IPS-NIHi11 (cell line): ENCODE measurements at regions not wholly inside any gene's neighbourhood (a gene's known extent, or its start where the extent isn't known, plus 50 kb on each side); places are given as distances from the start of the nearest gene placed in this dataset.
A peak's percentile ranks its signal among the peaks of the same experiment; 100 is the strongest.

Experiments used
- DNase-seq: peaks from one replicate; pipeline ENCODE4 v3.0.0; 2012; ENCODE audit warnings: mixed read lengths, low spot score

- DNase-seq: no peak
These were observed 173.6 kb upstream of the SGK1 start for GRCh38 chr6:134491477-134491876.

GRCh38 chr6:134482593-134483270 lies 164.8 kb upstream of the SGK1 start:
- no peak for DNase-seq

- no peak for DNase-seq
These were observed 164.1 kb upstream of the SGK1 start for GRCh38 chr6:134481966-134482365.

- no peak for DNase-seq
These were observed 162.7 kb upstream of the SGK1 start for GRCh38 chr6:134480593-134480992.

GRCh38 chr6:134478764-134479399 lies 161.0 kb upstream of the SGK1 start:
- no peak for DNase-seq

- DNase-seq: no peak
These were observed 160.2 kb upstream of the SGK1 start for GRCh38 chr6:134477991-134478635.

GRCh38 chr6:134474955-134475354 lies 157.0 kb upstream of the SGK1 start:
- DNase-seq: no peak

- DNase-seq: no peak
These were observed 154.7 kb upstream of the SGK1 start for GRCh38 chr6:134472661-134473060.

- no peak for DNase-seq
These were observed 154.1 kb upstream of the SGK1 start for GRCh38 chr6:134472046-134472445.

GRCh38 chr6:134470457-134470975 lies 152.6 kb upstream of the SGK1 start:
- DNase-seq: no peak

GRCh38 chr6:134469702-134470456 lies 152.0 kb upstream of the SGK1 start:
- DNase-seq: no peak

- no peak for DNase-seq
These were observed 150.7 kb upstream of the SGK1 start for GRCh38 chr6:134468633-134469032.

- DNase-seq: no peak
These were observed 149.7 kb upstream of the SGK1 start for GRCh38 chr6:134467620-134468019.

GRCh38 chr6:134466771-134467525 lies 149.0 kb upstream of the SGK1 start:
- DNase-seq: no peak

- DNase-seq: peak; percentile 38
These were observed 146.9 kb upstream of the SGK1 start for GRCh38 chr6:134464690-134465411.

- DNase-seq: no peak
These were observed 141.1 kb upstream of the SGK1 start for GRCh38 chr6:134458857-134459657.

GRCh38 chr6:134457941-134458340 lies 140.0 kb upstream of the SGK1 start:
- no peak for DNase-seq

- no peak for DNase-seq
These were observed 138.3 kb upstream of the SGK1 start for GRCh38 chr6:134456226-134456625.

GRCh38 chr6:134455319-134455718 lies 137.4 kb upstream of the SGK1 start:
- no peak for DNase-seq

- DNase-seq: no peak
These were observed 136.9 kb upstream of the SGK1 start for GRCh38 chr6:134454794-134455193.
